Memory B cell (primary cell): ENCODE measurements at regions not wholly inside any gene's neighbourhood (a gene's known extent, or its start where the extent isn't known, plus 50 kb on each side); places are given as distances from the start of the nearest gene placed in this dataset.
"Not testable (repeated sequence)": the region's sequence is repeated elsewhere in the genome, so short reads cannot be mapped to it uniquely, and the experiment has no call there.

Source experiments
- ATAC-seq: fragments of 150-1000 bp; cut with Tn5 transposase; 2 replicates; pipeline ENCODE4 v1.10.0; 2021; ENCODE audit warnings: low read depth, mild to moderate bottlenecking, moderate library complexity
- DNase-seq, 2 donors: peaks; one replicate each; pipeline ENCODE4 v3.0.0; 2022; ENCODE audit warnings: low spot score in 2 of 2
- H3K27ac Mint-ChIP-seq: one replicate; pipeline ENCODE4 v1.8.0; 2022; ENCODE audit warnings: mild to moderate bottlenecking, moderate library complexity, mixed read lengths
- H3K27me3 Mint-ChIP-seq: one replicate; pipeline ENCODE4 v1.8.0; 2022; ENCODE audit warnings: mixed read lengths
- H3K36me3 Mint-ChIP-seq: one replicate; pipeline ENCODE4 v1.8.0; 2022; ENCODE audit warnings: mild to moderate bottlenecking, mixed read lengths
- H3K4me1 Mint-ChIP-seq: one replicate; pipeline ENCODE4 v1.8.0; 2022; ENCODE audit warnings: mixed read lengths
- H3K4me3 Mint-ChIP-seq: one replicate; pipeline ENCODE4 v1.8.0; 2022; ENCODE audit warnings: mild to moderate bottlenecking, moderate library complexity, mixed read lengths
- H3K9me3 Mint-ChIP-seq: one replicate; pipeline ENCODE4 v1.8.0; 2022; ENCODE audit warnings: mixed read lengths

DNA sequence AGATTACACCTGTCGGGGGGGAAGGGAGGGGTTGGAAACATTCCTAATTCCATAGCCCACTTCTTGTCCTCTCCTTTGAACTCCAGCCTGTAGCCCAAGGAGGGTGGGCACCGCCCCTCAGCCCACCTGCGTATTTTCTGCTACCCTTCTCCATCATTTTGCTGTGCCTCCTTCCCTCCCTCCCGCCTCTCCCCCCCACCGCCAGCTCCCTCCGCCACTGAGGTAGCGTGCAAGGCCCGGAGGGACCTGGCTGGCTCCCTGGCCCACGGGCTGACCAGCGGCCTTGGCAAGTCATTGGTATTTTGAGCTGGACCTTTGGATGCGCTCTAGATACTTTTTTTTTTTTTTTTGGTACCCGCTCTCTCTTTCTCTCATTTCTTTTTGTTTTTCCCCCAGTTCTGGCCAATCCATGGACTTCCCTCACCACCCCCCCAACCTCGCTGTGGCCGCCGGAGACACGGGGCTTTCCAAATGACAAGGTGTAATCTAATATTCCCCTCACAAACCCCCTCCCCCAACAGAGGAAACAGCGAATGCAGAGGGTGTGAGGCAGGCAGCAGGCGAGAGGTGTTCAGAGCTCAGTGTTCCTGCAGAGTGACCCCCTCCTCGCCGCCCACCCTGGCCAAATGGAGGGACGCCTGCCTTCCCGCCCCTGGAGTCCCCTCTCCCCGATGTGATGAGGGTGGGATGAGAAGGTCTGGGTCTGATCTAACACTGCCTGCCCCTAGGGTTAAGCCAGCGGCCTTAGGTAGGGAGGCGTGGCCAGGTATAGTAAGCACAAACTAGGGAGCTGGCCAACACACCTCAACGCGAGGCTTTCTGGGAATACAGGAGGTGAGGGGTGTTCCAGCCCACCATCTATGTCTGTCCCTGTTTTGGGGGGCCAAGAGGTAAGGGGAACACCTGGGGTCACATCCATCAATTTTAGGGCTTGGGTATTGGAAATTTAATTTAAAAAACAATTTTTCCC, 89.2 kb downstream of the PTPRS start:
- peaks cover 2% of the 10 kb centered on the region for H3K4me1 Mint-ChIP-seq
- no peak for DNase-seq
- peaks cover 6% of the 10 kb centered on the region for H3K36me3 Mint-ChIP-seq
- no peak overlapping the region for H3K27ac Mint-ChIP-seq
- no peak for ATAC-seq
- H3K4me3 Mint-ChIP-seq = no peak overlapping the region
- peaks cover 12% of the 10 kb centered on the region for H3K9me3 Mint-ChIP-seq
- peaks cover 12% of the 10 kb centered on the region for H3K27me3 Mint-ChIP-seq

DNA sequence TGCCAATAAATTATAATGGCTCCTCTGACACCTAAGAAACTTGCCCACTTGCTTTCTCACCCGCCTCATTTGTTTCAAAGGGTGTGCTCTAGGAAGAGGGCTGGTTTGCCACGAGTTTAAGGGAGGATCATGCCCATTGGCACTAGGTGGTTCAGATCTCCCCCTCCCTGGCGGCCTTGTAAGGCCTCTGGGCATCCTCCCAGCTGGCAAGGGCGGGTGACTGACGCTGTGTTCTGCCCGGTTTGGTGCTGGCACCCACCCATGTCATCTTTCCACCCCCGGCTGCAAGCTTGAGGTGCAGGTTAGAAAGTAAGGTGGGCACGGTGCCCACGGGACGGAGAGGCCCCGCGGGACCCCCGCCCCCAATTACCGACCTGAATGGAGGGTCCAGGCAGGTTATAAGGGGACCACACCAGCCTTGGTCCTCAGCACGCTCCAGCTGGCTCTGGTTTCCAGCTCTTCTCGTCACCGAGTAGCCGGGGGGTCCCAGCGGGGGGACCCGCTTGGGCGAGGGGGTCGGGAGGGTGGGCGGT, 90.4 kb downstream of the PTPRS start:
- H3K36me3 Mint-ChIP-seq = peaks cover 4% of the 10 kb centered on the region
- peaks cover 2% of the 10 kb centered on the region for H3K4me1 Mint-ChIP-seq
- peaks cover 16% of the 10 kb centered on the region for H3K27me3 Mint-ChIP-seq
- no peak for ATAC-seq
- peaks cover 7% of the 10 kb centered on the region for H3K9me3 Mint-ChIP-seq
- no peak for DNase-seq
- H3K4me3 Mint-ChIP-seq = no peak overlapping the region
- H3K27ac Mint-ChIP-seq = no peak overlapping the region

DNA sequence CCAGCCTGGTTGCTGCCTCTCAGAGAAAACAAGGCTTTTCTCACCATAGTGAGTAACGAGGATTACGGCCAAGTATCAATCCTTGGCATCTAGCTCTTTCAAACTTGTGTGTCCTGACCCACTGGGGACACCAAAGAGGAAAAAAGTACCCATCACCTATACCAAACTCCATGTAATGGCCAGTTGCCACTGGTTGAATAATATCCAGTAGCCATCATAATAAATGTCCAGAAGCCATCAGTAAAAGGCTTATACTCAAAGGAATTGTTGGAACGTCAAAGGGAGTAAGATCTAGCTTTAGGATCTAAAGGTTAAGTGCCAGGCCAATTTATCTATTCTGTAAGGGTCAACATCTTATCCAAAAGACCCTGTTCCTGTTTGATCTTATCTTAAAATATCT, 91.1 kb downstream of the PTPRS start:
- DNase-seq = no peak
- Mint-ChIP-seq H3K4me3 (no peak overlapping the region), H3K27me3 (peaks cover 16% of the 10 kb centered on the region), H3K27ac (no peak overlapping the region), H3K9me3 (peaks cover 4% of the 10 kb centered on the region), H3K36me3 (peaks cover 2% of the 10 kb centered on the region), H3K4me1 (peaks cover 2% of the 10 kb centered on the region)
- no peak for ATAC-seq

DNA sequence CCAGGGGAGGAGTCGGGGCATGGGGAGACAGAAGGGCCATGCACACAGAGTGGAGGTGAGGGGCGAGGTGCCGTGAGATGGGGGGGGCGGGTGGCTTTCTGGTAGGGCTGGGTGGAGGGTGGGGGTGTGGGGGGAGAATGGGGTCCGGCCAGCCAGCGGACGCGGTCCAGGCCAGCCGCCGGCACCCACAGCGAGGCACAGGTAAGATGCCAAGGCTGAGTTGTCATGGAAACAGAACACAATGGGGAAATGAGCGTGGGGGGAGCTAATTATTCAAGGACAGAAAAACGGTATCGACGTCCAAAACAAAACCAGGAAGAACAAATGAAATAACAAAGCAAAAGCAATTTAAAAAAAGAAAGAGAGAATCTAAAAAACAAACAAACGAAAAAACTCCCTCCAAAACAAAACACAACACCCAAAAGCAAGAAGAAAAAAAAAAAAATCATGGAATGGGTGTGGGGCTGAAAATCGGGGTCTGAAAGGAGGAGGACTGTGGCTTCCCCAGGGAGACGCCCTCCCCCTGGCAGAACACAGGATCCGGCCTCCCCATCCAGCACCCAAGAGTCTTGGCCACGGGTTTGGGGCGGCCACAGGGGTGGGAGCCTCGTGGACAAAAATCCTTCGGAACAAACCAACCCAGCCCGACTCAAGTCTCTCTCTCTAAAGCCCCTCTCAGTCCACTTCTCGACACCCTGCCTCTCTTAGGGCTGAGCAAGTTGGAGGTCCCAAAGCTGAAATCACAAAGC, 92.5 kb downstream of the PTPRS start:
- Mint-ChIP-seq H3K9me3 (no peaks in the 10 kb centered on the region), H3K27ac (no peak overlapping the region), H3K27me3 (peaks cover 17% of the 10 kb centered on the region), H3K36me3 (peaks cover 2% of the 10 kb centered on the region), H3K4me1 (peaks cover 2% of the 10 kb centered on the region), H3K4me3 (no peak overlapping the region)
- ATAC-seq = no peak
- no peak for DNase-seq

DNA sequence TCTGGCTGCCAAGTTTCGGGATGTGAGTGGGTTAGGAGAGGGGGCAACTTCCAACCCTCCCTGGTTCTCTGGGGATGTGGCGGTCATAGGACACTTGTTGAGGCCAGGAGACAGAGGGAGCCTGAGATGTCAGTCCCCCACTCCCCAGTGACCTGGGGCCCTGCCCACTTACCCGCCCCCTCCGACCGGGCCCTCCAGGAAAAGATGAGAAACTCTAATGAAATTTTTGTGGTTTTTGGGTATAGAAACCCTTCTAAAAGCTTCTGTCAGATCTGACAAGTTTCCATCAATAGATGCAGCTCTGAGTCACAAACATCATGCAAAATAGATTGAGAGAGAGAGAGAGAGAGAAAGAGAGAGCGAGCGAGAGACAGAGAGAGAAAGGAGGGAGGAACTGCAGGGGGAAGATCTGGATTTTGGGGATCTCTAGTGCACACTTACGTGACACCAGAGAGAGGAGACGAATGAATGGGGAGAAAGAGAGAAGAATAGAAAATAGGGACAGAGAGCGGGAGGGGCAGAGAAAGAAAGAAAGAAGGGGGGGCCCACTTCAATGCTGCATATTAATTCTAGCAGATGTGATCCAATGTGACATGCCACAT, 94.0 kb downstream of the PTPRS start:
- Mint-ChIP-seq H3K4me1 (peaks cover 2% of the 10 kb centered on the region), H3K27ac (no peak overlapping the region), H3K9me3 (no peaks in the 10 kb centered on the region), H3K4me3 (no peak overlapping the region), H3K27me3 (peaks cover 19% of the 10 kb centered on the region), H3K36me3 (peaks cover 2% of the 10 kb centered on the region)
- ATAC-seq (no peak), DNase-seq (no peak)

DNA sequence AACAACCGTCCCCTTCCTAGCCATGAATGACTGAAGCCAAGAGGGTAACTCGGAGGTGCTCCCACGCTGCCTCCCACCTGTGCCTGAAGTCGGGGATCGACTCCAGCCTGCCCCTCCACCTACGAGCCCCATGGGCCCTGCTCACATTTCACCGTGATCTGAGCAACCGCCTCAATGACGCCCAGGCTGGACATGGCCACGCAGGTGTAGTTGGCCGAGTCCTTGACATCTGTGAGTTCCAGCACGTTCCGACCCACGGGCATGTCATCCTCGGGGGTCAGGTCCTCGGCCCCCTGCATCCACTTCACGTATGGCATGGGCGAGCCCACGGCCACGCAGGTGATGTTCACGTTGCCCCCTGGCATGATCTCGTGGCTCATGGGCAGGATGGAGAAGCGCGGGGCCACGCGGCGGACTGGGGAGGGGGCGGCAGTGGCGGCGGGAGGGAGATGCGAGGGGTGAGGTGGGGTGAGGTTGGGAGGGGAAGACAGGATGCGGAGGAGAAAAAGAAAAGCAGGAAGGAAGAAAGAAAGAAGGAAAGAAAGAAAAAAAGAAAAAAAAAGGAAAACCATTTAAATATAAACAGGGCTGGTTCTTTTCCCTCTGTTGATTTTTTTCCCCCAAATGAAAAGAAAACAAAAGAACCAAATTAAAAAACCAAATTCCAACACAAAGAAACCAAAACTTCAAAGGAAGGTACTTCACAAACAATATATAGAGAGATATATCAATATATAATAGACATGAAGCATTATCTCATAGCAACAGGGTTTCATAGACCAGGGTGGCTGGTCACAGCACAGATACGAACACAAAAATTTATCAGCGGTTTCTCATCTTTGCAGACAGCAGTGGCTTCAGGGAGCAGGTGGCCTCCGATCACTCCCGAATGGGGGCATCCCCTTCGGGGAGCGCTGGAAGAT, 94.7 kb downstream of the PTPRS start:
- no peak for DNase-seq
- Mint-ChIP-seq H3K36me3 (peaks cover 2% of the 10 kb centered on the region), H3K9me3 (no peaks in the 10 kb centered on the region), H3K27ac (no peak overlapping the region), H3K4me1 (peaks cover 2% of the 10 kb centered on the region), H3K27me3 (peaks cover 19% of the 10 kb centered on the region), H3K4me3 (no peak overlapping the region)
- no peak for ATAC-seq

DNA sequence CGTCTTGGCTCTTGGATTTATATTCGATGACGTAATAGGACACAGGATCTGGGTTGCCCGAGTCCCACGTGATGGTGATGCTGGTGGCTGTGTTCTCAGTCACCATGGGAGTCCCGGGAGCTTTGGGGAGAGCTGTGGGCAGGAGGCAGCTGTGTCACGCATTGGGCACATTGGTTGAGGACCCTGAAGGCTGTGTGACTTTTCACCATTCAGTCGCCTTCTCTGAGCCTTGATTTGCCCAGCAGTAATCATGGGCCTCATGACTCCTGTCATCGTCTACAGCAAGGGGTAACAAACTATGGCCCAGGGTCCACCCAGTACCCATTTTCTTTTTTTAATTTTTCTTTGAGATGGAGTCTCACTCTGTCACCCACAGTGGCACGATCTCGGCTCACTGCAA, 96.3 kb downstream of the PTPRS start:
- no peak overlapping the region for H3K4me3 Mint-ChIP-seq
- peaks cover 4% of the 10 kb centered on the region for H3K36me3 Mint-ChIP-seq
- ATAC-seq (no peak), DNase-seq (no peak)
- no peaks in the 10 kb centered on the region for H3K9me3 Mint-ChIP-seq
- peaks cover 24% of the 10 kb centered on the region for H3K27me3 Mint-ChIP-seq
- H3K4me1 Mint-ChIP-seq = peaks cover 2% of the 10 kb centered on the region
- H3K27ac Mint-ChIP-seq = no peak overlapping the region

DNA sequence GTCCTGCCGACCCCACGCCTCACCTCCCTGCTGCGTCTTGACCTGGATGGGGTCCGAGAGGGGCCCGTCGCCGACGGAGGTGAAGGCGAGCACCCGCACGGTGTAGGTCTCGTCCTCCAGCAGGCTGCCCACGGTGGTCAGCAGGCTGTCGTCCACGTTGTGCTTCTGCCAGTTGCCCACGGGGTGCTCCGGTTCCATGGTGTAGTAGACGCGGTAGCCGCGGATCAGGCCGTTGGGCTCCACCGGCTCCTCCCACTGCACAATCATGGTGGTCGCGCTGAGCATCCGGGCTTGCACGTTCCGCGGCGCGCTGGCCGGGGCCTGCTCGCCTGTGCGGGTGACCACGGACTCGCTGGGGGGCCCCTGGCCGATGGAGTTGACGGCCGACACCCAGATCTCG, 96.7 kb downstream of the PTPRS start:
- H3K9me3 Mint-ChIP-seq = no peaks in the 10 kb centered on the region
- peaks cover 5% of the 10 kb centered on the region for H3K36me3 Mint-ChIP-seq
- peaks cover 28% of the 10 kb centered on the region for H3K27me3 Mint-ChIP-seq
- no peak overlapping the region for H3K4me3 Mint-ChIP-seq
- DNase-seq = no peak
- peaks cover 2% of the 10 kb centered on the region for H3K4me1 Mint-ChIP-seq
- ATAC-seq = no peak
- H3K27ac Mint-ChIP-seq = no peak overlapping the region

DNA sequence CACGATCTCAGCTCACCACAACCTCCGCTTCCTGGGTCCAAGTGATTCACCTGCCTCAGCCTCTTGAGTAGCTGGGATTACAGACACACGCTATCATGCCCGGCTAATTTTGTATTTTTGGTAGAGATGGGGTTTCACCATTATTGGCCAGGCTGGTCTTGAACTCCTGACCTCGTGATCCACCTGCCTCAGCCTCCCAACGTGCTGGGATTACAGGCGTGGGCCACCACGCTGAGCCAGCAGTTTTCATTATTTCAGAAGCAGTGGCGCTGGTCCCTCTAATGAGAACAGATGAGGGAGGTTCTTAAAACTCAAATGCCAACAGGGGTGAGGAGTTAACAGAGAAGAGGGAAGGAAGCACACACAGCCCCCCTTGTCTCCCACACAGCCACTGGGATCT, 98.7 kb downstream of the PTPRS start:
- H3K36me3 Mint-ChIP-seq, H3K27ac Mint-ChIP-seq, H3K9me3 Mint-ChIP-seq, ATAC-seq, H3K4me1 Mint-ChIP-seq, DNase-seq, H3K4me3 Mint-ChIP-seq: not testable (repeated sequence)
- peaks cover 19% of the 10 kb centered on the region for H3K27me3 Mint-ChIP-seq

DNA sequence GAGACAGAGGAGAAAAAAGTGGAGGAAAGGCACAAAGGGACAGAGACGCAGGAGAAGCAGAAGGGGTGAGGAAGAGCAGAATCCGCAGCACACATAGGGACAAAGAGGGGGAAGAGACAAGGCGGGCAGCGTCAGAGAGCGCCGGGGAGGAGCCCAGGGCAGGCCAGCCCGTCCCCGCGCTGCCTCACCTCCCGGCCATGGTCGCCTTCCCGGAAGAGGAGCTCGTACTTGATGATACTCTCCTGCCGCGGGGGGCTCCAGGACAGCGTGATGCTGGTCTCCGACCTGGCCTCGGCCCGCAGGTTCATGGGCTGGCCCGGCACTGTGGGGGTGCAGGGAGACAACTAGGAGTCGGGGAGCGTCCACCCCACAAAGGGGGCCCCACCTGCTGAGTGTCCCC, 100.6 kb downstream of the PTPRS start:
- Mint-ChIP-seq H3K27ac (no peak overlapping the region), H3K4me1 (no peaks in the 10 kb centered on the region), H3K4me3 (no peak overlapping the region), H3K9me3 (no peaks in the 10 kb centered on the region), H3K27me3 (peaks cover 12% of the 10 kb centered on the region), H3K36me3 (peaks cover 3% of the 10 kb centered on the region)
- no peak for DNase-seq
- ATAC-seq = no peak

DNA sequence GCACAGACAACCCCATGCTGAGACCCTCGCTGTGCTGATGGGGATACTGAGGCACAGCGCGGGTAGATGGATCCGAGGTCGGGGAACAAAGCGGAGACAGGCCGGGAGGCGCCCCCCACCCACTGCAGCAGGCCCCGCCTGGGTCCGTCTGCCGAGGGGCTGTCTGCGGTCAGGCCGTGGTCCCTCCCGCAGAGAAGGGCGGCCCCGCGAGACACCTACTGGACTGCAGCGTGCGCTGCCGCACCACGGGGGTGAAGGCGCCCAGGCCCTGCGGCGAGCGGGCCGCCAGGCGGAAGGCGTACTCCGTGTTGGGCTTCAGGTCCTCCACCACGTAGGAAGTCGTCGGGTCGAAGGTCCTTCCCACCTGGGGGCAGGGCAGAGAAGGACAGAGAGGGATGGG, 101.9 kb downstream of the PTPRS start:
- Mint-ChIP-seq H3K4me1 (no peaks in the 10 kb centered on the region), H3K4me3 (no peak overlapping the region), H3K27ac (no peak overlapping the region), H3K27me3 (peaks cover 10% of the 10 kb centered on the region), H3K36me3 (peaks cover 3% of the 10 kb centered on the region), H3K9me3 (no peaks in the 10 kb centered on the region)
- ATAC-seq (no peak), DNase-seq (no peak)

DNA sequence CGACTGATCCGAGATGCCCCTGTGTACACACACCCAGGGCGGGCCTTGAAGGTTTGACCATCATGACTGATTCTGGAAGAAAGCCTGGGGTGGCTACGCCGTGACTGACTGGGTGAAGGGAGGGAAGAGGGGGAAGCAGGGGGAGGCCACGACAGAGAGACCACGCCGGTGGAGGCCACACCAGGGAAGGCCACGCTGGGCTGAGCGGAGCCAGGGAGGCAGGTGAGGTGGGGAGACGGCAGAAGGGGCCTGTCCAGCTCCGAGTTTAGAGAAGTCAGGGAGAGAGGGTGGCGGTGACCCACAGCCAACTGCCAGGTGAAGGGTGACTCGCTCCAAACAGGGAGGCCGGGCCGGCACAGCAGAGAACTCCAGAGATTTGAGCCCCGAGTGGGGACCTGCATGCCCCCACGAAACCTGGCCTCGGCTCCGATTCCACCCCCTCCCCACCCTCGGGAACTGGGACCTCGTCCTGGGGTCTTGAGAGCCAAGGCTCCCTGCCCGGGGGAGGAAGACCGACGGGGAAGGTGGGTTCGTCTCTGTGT, 102.6 kb downstream of the PTPRS start:
- Mint-ChIP-seq H3K27ac (no peak overlapping the region), H3K27me3 (peaks cover 10% of the 10 kb centered on the region), H3K4me3 (no peak overlapping the region), H3K9me3 (no peaks in the 10 kb centered on the region), H3K4me1 (no peaks in the 10 kb centered on the region), H3K36me3 (peaks cover 3% of the 10 kb centered on the region)
- DNase-seq (no peak), ATAC-seq (no peak)

DNA sequence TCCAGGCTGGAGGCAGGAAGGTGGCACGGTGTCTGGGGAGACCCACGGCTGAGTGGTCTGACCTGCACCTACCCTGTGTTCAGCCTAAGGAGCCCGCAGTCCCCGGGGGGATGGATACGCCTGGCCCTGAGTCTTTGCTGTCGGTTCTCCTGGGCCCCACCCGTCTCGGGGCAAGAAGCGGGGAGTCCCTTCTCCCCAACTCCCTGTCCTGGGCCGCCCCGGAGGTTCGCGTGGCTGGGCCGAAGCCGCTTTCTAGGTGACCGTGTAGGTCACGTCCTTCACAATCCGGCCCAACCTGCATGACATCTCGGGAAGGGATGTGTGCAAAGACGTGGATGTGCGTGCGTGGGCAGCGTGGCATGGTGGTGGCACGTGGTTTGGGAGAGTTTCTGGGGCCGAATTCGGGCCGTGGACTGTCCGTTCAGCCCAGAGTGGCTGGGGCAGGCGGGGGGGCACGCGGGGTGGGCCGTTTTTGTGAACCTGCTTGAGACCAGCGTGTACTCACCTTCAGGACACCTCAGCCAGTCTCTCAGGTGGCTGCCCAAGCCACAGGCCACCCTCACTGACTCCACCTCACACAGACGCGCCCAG, 103.3 kb downstream of the PTPRS start:
- Mint-ChIP-seq H3K9me3 (no peaks in the 10 kb centered on the region), H3K27me3 (peaks cover 9% of the 10 kb centered on the region), H3K4me3 (no peak overlapping the region), H3K27ac (no peak overlapping the region), H3K4me1 (no peaks in the 10 kb centered on the region), H3K36me3 (peaks cover 3% of the 10 kb centered on the region)
- ATAC-seq (no peak), DNase-seq (no peak)
